Neural cell (in vitro differentiated cells): ENCODE measurements at regions not wholly inside any gene's neighbourhood (a gene's known extent, or its start where the extent isn't known, plus 50 kb on each side); places are given as distances from the start of the nearest gene placed in this dataset.

Experiments used
- H2AFZ ChIP-seq: fragments of 200-600, 300-800 bp; sonication (generic), shearing (Covaris generic); 2 replicates; pipeline ENCODE4 v1.6.0; 2014; ENCODE audit warnings: low read depth, mild to moderate bottlenecking, antibody characterized with exemption, low read length, moderate library complexity
- H3F3A ChIP-seq: fragments of 200-600 bp; shearing (Covaris generic); 2 replicates; pipeline ENCODE4 v1.6.1; 2016; ENCODE audit warnings: mild to moderate bottlenecking, moderate library complexity, mixed read lengths, antibody characterized with exemption, low read length; ENCODE audit not compliant: insufficient read depth, poor library complexity, severe bottlenecking
- H3K27ac ChIP-seq: fragments of 200-600, 300-800 bp; sonication (generic), shearing (Covaris generic); 2 replicates; pipeline ENCODE4 v1.5.1; 2014; ENCODE audit warnings: mild to moderate bottlenecking, low read length, moderate library complexity
- H3K27me3 ChIP-seq: fragments of 300-800, 200-600 bp; sonication (generic), shearing (Covaris generic); 2 replicates; pipeline ENCODE4 v1.6.0; 2014; ENCODE audit warnings: mild to moderate bottlenecking, low read depth, low read length, moderate library complexity; ENCODE audit not compliant: insufficient read depth
- H3K36me3 ChIP-seq: fragments of 300-800, 200-600 bp; sonication (generic), shearing (Covaris generic); 2 replicates; pipeline ENCODE4 v1.5.1; 2014; ENCODE audit warnings: mild to moderate bottlenecking, antibody characterized with exemption, low read length, moderate library complexity; ENCODE audit not compliant: insufficient read depth
- H3K4me2 ChIP-seq: fragments of 300-800, 200-600 bp; sonication (generic), shearing (Covaris generic); 2 replicates; pipeline ENCODE4 v1.6.0; 2014; ENCODE audit warnings: mild to moderate bottlenecking, low read length
- H3K4me3 ChIP-seq: fragments of 300-800, 200-600 bp; sonication (generic), shearing (Covaris generic); 2 replicates; pipeline ENCODE4 v1.5.1; 2014; ENCODE audit warnings: mild to moderate bottlenecking, low read length, moderate library complexity
- H3K79me2 ChIP-seq: fragments of 200-600 bp; shearing (Covaris generic); replicated peaks from 2 replicates; pipeline ENCODE4 v1.6.0; 2014; ENCODE audit warnings: mild to moderate bottlenecking, low read length, moderate library complexity; ENCODE audit not compliant: insufficient read depth
- H3K9ac ChIP-seq: fragments of 300-800, 200-600 bp; sonication (generic), shearing (Covaris generic); 2 replicates; pipeline ENCODE4 v1.6.1; 2016; ENCODE audit warnings: mild to moderate bottlenecking, low read length, mixed read lengths
- H3K9me2 ChIP-seq: fragments of 200-600 bp; shearing (Covaris generic); 2 replicates; pipeline ENCODE4 v1.6.1; 2016; ENCODE audit warnings: mild to moderate bottlenecking, low read length, mixed read lengths; ENCODE audit not compliant: insufficient read depth
- H3K9me3 ChIP-seq: fragments of 200-600, 300-800 bp; sonication (generic), shearing (Covaris generic); 2 replicates; pipeline ENCODE4 v1.6.1; 2016; ENCODE audit warnings: mild to moderate bottlenecking, mixed run types, low read length, moderate library complexity, mixed read lengths
- H4K20me1 ChIP-seq: fragments of 200-600 bp; shearing (Covaris generic); 2 replicates; pipeline ENCODE4 v1.6.1; 2016; ENCODE audit warnings: mild to moderate bottlenecking, mixed run types; ENCODE audit not compliant: insufficient read depth
- EP300 ChIP-seq: fragments of 450-650 bp; conservative IDR thresholded peaks from 2 replicates; pipeline ENCODE4 v1.6.1; 2014; ENCODE audit warnings: antibody characterized with exemption, mild to moderate bottlenecking, moderate library complexity; ENCODE audit not compliant: poor library complexity, severe bottlenecking
- EZH2 ChIP-seq: fragments of 200-600, 300-800 bp; shearing (Covaris generic), sonication (generic); IDR thresholded peaks from 2 replicates; pipeline ENCODE4 v1.6.1; 2014; ENCODE audit warnings: antibody characterized with exemption, low read length, borderline replicate concordance, mild to moderate bottlenecking; ENCODE audit not compliant: insufficient read depth, poor library complexity, severe bottlenecking
- MXI1 ChIP-seq: fragments of 450-650 bp; conservative IDR thresholded peaks from 2 replicates; pipeline ENCODE4 v1.6.1; 2014; ENCODE audit warnings: antibody characterized with exemption, mild to moderate bottlenecking; ENCODE audit not compliant: poor library complexity, severe bottlenecking
- POLR2AphosphoS5 ChIP-seq: IDR thresholded peaks from 2 replicates; pipeline ENCODE4 v1.6.1; 2012
- RAD21 ChIP-seq: fragments of 450-650 bp; conservative IDR thresholded peaks from 2 replicates; pipeline ENCODE4 v1.6.1; 2014; ENCODE audit warnings: antibody characterized with exemption, mild to moderate bottlenecking, moderate library complexity
- SMC3 ChIP-seq: fragments of 450-650 bp; conservative IDR thresholded peaks from 2 replicates; pipeline ENCODE4 v1.6.1; 2014; ENCODE audit warnings: antibody characterized with exemption, mild to moderate bottlenecking, moderate library complexity; ENCODE audit not compliant: poor library complexity
- TAF1 ChIP-seq: IDR thresholded peaks from 2 replicates; pipeline ENCODE4 v1.6.1; 2012; ENCODE audit warnings: low read depth
- TF ChIP-seq, protein P1 (sequence below): fragments of 450-650 bp; IDR thresholded peaks from 2 replicates; pipeline ENCODE4 v1.5.1; 2014; ENCODE audit warnings: antibody characterized with exemption, mild to moderate bottlenecking, moderate library complexity; ENCODE audit not compliant: poor library complexity, severe bottlenecking
- TF ChIP-seq, protein P2 (sequence below): IDR thresholded peaks from 2 replicates; pipeline ENCODE4 v1.6.1; 2012; ENCODE audit warnings: borderline replicate concordance

- no peaks in the 10 kb centered on the region for H4K20me1 ChIP-seq
- no peaks in the 10 kb centered on the region for H3F3A ChIP-seq
- H3K4me2 ChIP-seq = no peak overlapping the region
- no peak for TF ChIP-seq POLR2AphosphoS5
- TF ChIP-seq, protein P1, sequence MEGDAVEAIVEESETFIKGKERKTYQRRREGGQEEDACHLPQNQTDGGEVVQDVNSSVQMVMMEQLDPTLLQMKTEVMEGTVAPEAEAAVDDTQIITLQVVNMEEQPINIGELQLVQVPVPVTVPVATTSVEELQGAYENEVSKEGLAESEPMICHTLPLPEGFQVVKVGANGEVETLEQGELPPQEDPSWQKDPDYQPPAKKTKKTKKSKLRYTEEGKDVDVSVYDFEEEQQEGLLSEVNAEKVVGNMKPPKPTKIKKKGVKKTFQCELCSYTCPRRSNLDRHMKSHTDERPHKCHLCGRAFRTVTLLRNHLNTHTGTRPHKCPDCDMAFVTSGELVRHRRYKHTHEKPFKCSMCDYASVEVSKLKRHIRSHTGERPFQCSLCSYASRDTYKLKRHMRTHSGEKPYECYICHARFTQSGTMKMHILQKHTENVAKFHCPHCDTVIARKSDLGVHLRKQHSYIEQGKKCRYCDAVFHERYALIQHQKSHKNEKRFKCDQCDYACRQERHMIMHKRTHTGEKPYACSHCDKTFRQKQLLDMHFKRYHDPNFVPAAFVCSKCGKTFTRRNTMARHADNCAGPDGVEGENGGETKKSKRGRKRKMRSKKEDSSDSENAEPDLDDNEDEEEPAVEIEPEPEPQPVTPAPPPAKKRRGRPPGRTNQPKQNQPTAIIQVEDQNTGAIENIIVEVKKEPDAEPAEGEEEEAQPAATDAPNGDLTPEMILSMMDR = no peak
- no peak for TF ChIP-seq SMC3
- TF ChIP-seq EZH2 = no peak
- TF ChIP-seq MXI1 = no peak
- TF ChIP-seq TAF1 = no peak
- no peak for TF ChIP-seq EP300
- no peak for TF ChIP-seq RAD21
- TF ChIP-seq, protein P2, sequence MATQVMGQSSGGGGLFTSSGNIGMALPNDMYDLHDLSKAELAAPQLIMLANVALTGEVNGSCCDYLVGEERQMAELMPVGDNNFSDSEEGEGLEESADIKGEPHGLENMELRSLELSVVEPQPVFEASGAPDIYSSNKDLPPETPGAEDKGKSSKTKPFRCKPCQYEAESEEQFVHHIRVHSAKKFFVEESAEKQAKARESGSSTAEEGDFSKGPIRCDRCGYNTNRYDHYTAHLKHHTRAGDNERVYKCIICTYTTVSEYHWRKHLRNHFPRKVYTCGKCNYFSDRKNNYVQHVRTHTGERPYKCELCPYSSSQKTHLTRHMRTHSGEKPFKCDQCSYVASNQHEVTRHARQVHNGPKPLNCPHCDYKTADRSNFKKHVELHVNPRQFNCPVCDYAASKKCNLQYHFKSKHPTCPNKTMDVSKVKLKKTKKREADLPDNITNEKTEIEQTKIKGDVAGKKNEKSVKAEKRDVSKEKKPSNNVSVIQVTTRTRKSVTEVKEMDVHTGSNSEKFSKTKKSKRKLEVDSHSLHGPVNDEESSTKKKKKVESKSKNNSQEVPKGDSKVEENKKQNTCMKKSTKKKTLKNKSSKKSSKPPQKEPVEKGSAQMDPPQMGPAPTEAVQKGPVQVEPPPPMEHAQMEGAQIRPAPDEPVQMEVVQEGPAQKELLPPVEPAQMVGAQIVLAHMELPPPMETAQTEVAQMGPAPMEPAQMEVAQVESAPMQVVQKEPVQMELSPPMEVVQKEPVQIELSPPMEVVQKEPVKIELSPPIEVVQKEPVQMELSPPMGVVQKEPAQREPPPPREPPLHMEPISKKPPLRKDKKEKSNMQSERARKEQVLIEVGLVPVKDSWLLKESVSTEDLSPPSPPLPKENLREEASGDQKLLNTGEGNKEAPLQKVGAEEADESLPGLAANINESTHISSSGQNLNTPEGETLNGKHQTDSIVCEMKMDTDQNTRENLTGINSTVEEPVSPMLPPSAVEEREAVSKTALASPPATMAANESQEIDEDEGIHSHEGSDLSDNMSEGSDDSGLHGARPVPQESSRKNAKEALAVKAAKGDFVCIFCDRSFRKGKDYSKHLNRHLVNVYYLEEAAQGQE = no peak
- H3K27me3 ChIP-seq = no peaks in the 10 kb centered on the region
- H3K36me3 ChIP-seq = no peaks in the 10 kb centered on the region
- no peak overlapping the region for H3K27ac ChIP-seq
- no peaks in the 10 kb centered on the region for H3K9me3 ChIP-seq
- H3K9me2 ChIP-seq = no peaks in the 10 kb centered on the region
- H3K4me3 ChIP-seq = no peak overlapping the region
- no peaks in the 10 kb centered on the region for H3K79me2 ChIP-seq
- H3K9ac ChIP-seq = no peak overlapping the region
- H2AFZ ChIP-seq = no peak overlapping the region
Measured at GRCh38 chr5:42953041-42953440, 87.1 kb downstream of the ANXA2R start.

DNA sequence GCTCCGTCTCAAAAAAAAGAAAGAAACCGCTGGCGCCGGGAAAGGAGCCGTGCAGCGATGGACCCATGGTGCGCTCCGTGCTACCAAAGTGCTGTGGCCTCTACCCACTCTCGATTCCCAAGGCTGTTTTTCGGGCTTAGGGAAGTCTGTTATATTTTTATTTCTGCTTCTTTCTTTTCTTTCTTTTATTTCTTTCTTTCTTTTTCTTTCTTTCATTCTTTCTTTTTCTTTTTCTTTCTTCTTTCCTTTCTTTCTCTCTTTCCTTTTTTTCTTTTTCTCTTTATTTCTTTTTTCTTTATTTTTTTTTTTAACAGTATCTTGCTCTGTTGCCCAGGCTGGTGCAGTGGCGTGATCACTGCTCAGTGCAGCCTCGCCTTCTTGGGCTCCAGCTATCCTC is 87.5 kb downstream of the ANXA2R start:
- Histone ChIP-seq H3K27me3 (no peaks in the 10 kb centered on the region), H3K4me3 (no peak overlapping the region), H2AFZ (no peak overlapping the region), H3K4me2 (no peak overlapping the region), H4K20me1 (no peaks in the 10 kb centered on the region), H3K9me3 (no peaks in the 10 kb centered on the region), H3F3A (no peaks in the 10 kb centered on the region), H3K36me3 (no peaks in the 10 kb centered on the region), H3K27ac (no peak overlapping the region), H3K9ac (no peak overlapping the region), H3K79me2 (no peaks in the 10 kb centered on the region), H3K9me2 (no peaks in the 10 kb centered on the region)
- no peak for TF ChIP-seq SMC3
- TF ChIP-seq, protein P1 = no peak
- no peak for TF ChIP-seq MXI1
- TF ChIP-seq EP300 = no peak
- TF ChIP-seq, protein P2 = no peak
- TF ChIP-seq TAF1 = no peak
- TF ChIP-seq RAD21 = no peak
- TF ChIP-seq EZH2 = no peak
